GM18867 (cell line): ENCODE measurements at regions not wholly inside any gene's neighbourhood (a gene's known extent, or its start where the extent isn't known, plus 50 kb on each side); places are given as distances from the start of the nearest gene placed in this dataset.

ENCODE experiments used
- ATAC-seq: cut with Tn5 transposase; IDR thresholded peaks from one replicate; pipeline ENCODE4 v1.9.1; 2021; ENCODE audit warnings: mild to moderate bottlenecking, moderate library complexity; ENCODE audit not compliant: unreplicated experiment

- ATAC-seq: no peak
These were observed 172.0 kb upstream of the LRIG1 start for GRCh38 chr3:66672830-66673229.

GRCh38 chr3:66673293-66673692, 172.5 kb upstream of the LRIG1 start:
- ATAC-seq: no peak

GRCh38 chr3:66675366-66675765, 174.5 kb upstream of the LRIG1 start:
- no peak for ATAC-seq

GRCh38 chr3:66692042-66692765, 191.4 kb upstream of the LRIG1 start:
- ATAC-seq: no peak

GRCh38 chr3:66692766-66693150, 191.9 kb upstream of the LRIG1 start:
- ATAC-seq: no peak

GRCh38 chr3:66693461-66694031, 192.7 kb upstream of the LRIG1 start:
- ATAC-seq: no peak

- no peak for ATAC-seq
These were observed 201.3 kb upstream of the LRIG1 start for GRCh38 chr3:66702126-66702525.

- no peak for ATAC-seq
These were observed 202.7 kb upstream of the LRIG1 start for GRCh38 chr3:66703501-66703900.

GRCh38 chr3:66705076-66705475, 204.3 kb upstream of the LRIG1 start:
- no peak for ATAC-seq

- ATAC-seq: no peak
These were observed 206.1 kb upstream of the LRIG1 start for GRCh38 chr3:66706890-66707289.

- ATAC-seq: no peak
These were observed 208.7 kb upstream of the LRIG1 start for GRCh38 chr3:66709532-66709931.

- ATAC-seq: no peak
These were observed 211.4 kb upstream of the LRIG1 start for GRCh38 chr3:66712210-66712609.

- ATAC-seq: no peak
These were observed 213.1 kb upstream of the LRIG1 start for GRCh38 chr3:66713921-66714320.

GRCh38 chr3:66715806-66716205, 215.0 kb upstream of the LRIG1 start:
- no peak for ATAC-seq

- no peak for ATAC-seq
These were observed 217.0 kb upstream of the LRIG1 start for GRCh38 chr3:66717806-66718205.

- no peak for ATAC-seq
These were observed 219.1 kb upstream of the LRIG1 start for GRCh38 chr3:66719796-66720356.

- ATAC-seq: no peak
These were observed 219.7 kb upstream of the LRIG1 start for GRCh38 chr3:66720508-66720907.

GRCh38 chr3:66722675-66723074, 221.9 kb upstream of the LRIG1 start:
- no peak for ATAC-seq

- ATAC-seq: no peak
These were observed 222.4 kb upstream of the LRIG1 start for GRCh38 chr3:66723231-66723630.

- ATAC-seq: no peak
These were observed 229.0 kb upstream of the LRIG1 start for GRCh38 chr3:66729687-66730393.

- no peak for ATAC-seq
These were observed 238.0 kb upstream of the LRIG1 start for GRCh38 chr3:66738625-66739365.
